ENCODE measurements at regions not wholly inside any gene's neighbourhood (a gene's known extent, or its start where the extent isn't known, plus 50 kb on each side); places are given as distances from the start of the nearest gene placed in this dataset.

DNA sequence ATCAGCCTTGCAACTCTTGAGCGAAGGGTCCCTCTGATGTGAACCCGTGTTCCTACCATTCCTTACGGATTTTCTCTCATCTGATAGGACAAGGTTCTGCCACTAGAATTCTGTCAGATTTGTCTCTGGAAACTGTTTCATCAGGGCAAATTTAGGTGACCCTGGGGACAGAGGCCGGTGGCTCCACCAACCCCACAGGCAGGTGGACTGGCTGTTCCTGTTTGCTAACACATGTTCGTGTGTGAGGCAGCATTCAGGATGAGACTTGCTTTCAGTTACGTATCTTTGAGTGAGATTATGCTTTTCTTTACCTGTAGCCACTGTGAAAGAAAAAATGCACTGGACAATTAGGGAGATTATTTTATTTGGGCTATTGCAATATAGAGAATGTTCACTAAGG, 449.9 kb downstream of the INHBA start:
- no peak overlapping the region for H3K4me3 ChIP-seq
- no peaks in the 10 kb centered on the region for H3K9me3 ChIP-seq (ENCODE audit: control insufficient read depth in 4 of 4, insufficient read depth in 3 of 4, low read length in 3 of 4)
- no peaks in the 10 kb centered on the region for H3K4me1 ChIP-seq (ENCODE audit: control insufficient read depth in 5 of 5, insufficient read depth in 5 of 5, low read length in 5 of 5)
- H3K27me3 ChIP-seq (ENCODE audit: control insufficient read depth in 3 of 3, insufficient read depth in 3 of 3, low read length in 2 of 3): peaks cover 0 to 3% (median 0%) of the 10 kb centered on the region in 3 donors
- H3K9ac ChIP-seq (ENCODE audit: insufficient read depth in 1 of 2, low read length in 2 of 2): no peak overlapping the region
- no peak for ATAC-seq (ENCODE audit: insufficient read depth, low FRiP score)
- DNase-seq: no peak
- WGBS, 2 donors: 73 to 93% methylated on average over 6 of the region's 6 CpGs
- no peaks in the 10 kb centered on the region for H3K36me3 ChIP-seq (ENCODE audit: control insufficient read depth in 4 of 4, insufficient read depth in 4 of 4, low read length in 4 of 4)
- no peak overlapping the region for H3K27ac ChIP-seq (ENCODE audit: low read depth in 1 of 2, low read length in 1 of 2)
- TF ChIP-seq, protein P1, sequence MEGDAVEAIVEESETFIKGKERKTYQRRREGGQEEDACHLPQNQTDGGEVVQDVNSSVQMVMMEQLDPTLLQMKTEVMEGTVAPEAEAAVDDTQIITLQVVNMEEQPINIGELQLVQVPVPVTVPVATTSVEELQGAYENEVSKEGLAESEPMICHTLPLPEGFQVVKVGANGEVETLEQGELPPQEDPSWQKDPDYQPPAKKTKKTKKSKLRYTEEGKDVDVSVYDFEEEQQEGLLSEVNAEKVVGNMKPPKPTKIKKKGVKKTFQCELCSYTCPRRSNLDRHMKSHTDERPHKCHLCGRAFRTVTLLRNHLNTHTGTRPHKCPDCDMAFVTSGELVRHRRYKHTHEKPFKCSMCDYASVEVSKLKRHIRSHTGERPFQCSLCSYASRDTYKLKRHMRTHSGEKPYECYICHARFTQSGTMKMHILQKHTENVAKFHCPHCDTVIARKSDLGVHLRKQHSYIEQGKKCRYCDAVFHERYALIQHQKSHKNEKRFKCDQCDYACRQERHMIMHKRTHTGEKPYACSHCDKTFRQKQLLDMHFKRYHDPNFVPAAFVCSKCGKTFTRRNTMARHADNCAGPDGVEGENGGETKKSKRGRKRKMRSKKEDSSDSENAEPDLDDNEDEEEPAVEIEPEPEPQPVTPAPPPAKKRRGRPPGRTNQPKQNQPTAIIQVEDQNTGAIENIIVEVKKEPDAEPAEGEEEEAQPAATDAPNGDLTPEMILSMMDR (IDR thresholded peaks at IDR 0.05; ENCODE audit: control extremely low read depth, extremely low read depth): no peak

DNA sequence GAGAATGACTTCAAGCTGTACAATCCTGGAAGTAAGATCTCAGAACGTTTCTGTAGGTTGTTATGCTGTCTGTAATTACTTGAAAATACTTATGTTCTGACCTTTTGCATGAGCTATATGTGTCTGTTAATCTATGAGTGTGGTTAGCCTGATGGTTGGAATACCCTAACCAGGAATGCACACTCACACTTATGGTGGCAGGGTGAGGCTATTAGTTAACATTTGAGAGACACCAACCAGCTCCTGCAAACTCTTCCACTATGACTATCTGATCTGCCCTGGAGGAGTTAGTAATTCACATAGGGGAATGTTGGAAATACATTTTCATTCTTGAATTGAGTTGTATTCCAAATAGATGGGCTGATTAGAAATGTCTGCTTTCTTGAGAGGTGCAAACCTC, 450.3 kb downstream of the INHBA start:
- no peak for DNase-seq
- no peak overlapping the region for H3K4me3 ChIP-seq
- 31 to 70% methylated on average over 1 of the region's 1 CpG for WGBS, 2 donors

DNA sequence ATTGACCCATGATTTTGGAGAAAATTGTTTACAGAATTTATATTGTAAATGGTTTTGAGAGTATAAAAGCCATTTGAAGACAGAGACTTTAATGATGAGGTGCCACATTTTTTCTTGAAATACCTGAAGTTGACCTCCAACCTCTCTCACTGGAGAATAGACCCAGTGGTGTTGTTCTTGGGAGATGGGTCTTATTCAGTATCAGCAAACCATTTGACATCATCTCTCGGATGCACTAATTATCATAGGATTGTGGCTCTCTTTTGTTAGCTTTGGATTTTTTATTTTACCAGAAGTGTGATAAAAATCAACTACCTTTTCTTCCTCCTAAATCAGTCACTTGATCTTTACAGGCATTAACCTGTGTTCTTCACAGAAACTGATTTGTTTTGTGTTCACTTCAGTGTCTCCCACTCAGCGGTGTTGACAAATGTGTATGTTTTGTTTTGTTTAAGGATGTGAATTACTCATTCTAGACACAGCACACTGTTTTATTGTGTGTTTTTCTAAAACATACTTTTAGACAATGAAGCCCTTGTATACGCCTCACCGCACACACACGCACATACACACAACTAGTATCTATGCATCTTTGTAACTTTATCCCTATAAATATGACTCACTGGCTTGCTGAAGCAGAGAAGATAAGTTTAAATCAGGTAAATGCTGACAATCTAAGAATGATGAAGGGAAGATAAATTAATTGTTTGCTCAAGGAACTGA, 455.6 kb downstream of the INHBA start:
- DNase-seq (no peak), ATAC-seq (ENCODE audit: insufficient read depth, low FRiP score) (no peak)
- H3K4me1 ChIP-seq (ENCODE audit: control insufficient read depth in 5 of 5, insufficient read depth in 5 of 5, low read length in 5 of 5): no peaks in the 10 kb centered on the region
- WGBS, 2 donors: 89 to 94% methylated on average over 5 of the region's 5 CpGs
- no peaks in the 10 kb centered on the region for H3K36me3 ChIP-seq (ENCODE audit: control insufficient read depth in 4 of 4, insufficient read depth in 4 of 4, low read length in 4 of 4)
- no peak overlapping the region for H3K4me3 ChIP-seq
- no peaks in the 10 kb centered on the region for H3K9me3 ChIP-seq (ENCODE audit: control insufficient read depth in 4 of 4, insufficient read depth in 3 of 4, low read length in 3 of 4)
- no peak overlapping the region for H3K9ac ChIP-seq (ENCODE audit: insufficient read depth in 1 of 2, low read length in 2 of 2)
- TF ChIP-seq, protein P1 (IDR thresholded peaks at IDR 0.05; ENCODE audit: control extremely low read depth, extremely low read depth): no peak
- no peak overlapping the region for H3K27ac ChIP-seq (ENCODE audit: low read depth in 1 of 2, low read length in 1 of 2)
- H3K27me3 ChIP-seq (ENCODE audit: control insufficient read depth in 3 of 3, insufficient read depth in 3 of 3, low read length in 2 of 3): no peaks in the 10 kb centered on the region

More for the DNA sequence above, 450.3 kb downstream of the INHBA start:
- H3K4me1 ChIP-seq (ENCODE audit: control insufficient read depth in 5 of 5, insufficient read depth in 5 of 5, low read length in 5 of 5): no peaks in the 10 kb centered on the region
- ATAC-seq (ENCODE audit: insufficient read depth, low FRiP score): no peak
- no peak overlapping the region for H3K9ac ChIP-seq (ENCODE audit: insufficient read depth in 1 of 2, low read length in 2 of 2)
- no peaks in the 10 kb centered on the region for H3K36me3 ChIP-seq (ENCODE audit: control insufficient read depth in 4 of 4, insufficient read depth in 4 of 4, low read length in 4 of 4)
- no peak overlapping the region for H3K27ac ChIP-seq (ENCODE audit: low read depth in 1 of 2, low read length in 1 of 2)
- H3K27me3 ChIP-seq (ENCODE audit: control insufficient read depth in 3 of 3, insufficient read depth in 3 of 3, low read length in 2 of 3): peaks cover 0 to 3% (median 0%) of the 10 kb centered on the region in 3 donors
- TF ChIP-seq, protein P1 (IDR thresholded peaks at IDR 0.05; ENCODE audit: control extremely low read depth, extremely low read depth): no peak
- no peaks in the 10 kb centered on the region for H3K9me3 ChIP-seq (ENCODE audit: control insufficient read depth in 4 of 4, insufficient read depth in 3 of 4, low read length in 3 of 4)

DNA sequence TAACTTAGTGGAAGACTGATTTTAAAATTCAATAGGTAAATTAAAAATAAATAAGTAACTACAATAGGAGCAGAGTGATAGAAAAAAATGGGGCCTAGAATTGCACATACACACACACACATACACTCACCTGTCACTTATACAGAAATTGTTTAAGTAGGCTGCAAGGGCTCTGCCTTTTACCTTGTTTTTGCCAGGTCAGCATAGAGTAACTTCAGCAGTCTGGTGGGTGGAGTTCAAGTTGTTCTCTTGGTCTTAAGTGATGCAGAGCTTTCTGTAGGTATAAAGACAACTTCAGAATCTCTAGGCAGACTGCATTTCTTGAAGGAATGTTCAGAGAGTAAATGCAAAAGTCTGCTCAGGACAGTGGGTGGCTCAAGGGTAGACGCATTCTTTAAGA, 457.0 kb downstream of the INHBA start:
- no peak overlapping the region for H3K27ac ChIP-seq (ENCODE audit: low read depth in 1 of 2, low read length in 1 of 2)
- no peak for ATAC-seq (ENCODE audit: insufficient read depth, low FRiP score)
- no peaks in the 10 kb centered on the region for H3K4me1 ChIP-seq (ENCODE audit: control insufficient read depth in 5 of 5, insufficient read depth in 5 of 5, low read length in 5 of 5)
- H3K9me3 ChIP-seq (ENCODE audit: control insufficient read depth in 4 of 4, insufficient read depth in 3 of 4, low read length in 3 of 4): no peaks in the 10 kb centered on the region
- no peak overlapping the region for H3K9ac ChIP-seq (ENCODE audit: insufficient read depth in 1 of 2, low read length in 2 of 2)
- 91 to 95% methylated on average over 1 of the region's 1 CpG for WGBS, 2 donors
- H3K27me3 ChIP-seq (ENCODE audit: control insufficient read depth in 3 of 3, insufficient read depth in 3 of 3, low read length in 2 of 3): no peaks in the 10 kb centered on the region
- no peak overlapping the region for H3K4me3 ChIP-seq
- no peaks in the 10 kb centered on the region for H3K36me3 ChIP-seq (ENCODE audit: control insufficient read depth in 4 of 4, insufficient read depth in 4 of 4, low read length in 4 of 4)
- TF ChIP-seq, protein P1 (IDR thresholded peaks at IDR 0.05; ENCODE audit: control extremely low read depth, extremely low read depth): no peak
- no peak for DNase-seq
